Testis (tissue), 2 donors: ENCODE measurements at regions not wholly inside any gene's neighbourhood (a gene's known extent, or its start where the extent isn't known, plus 50 kb on each side); places are given as distances from the start of the nearest gene placed in this dataset.

ENCODE experiments used
- CTCF ChIP-seq, 3 experiments: fragments of 450-650 bp in 2 of 3; fragments of 200-600 bp in 1 of 3; sonication (generic) in 1 of 3; IDR thresholded peaks; one replicate each; pipeline ENCODE4 v1.5.1; 2016 to 2019; ENCODE audit warnings: antibody characterized with exemption in 3 of 3, mild to moderate bottlenecking in 2 of 3, moderate library complexity in 1 of 3
- POLR2A ChIP-seq: fragments of 450-650 bp; IDR thresholded peaks from one replicate; pipeline ENCODE4 v1.6.1; 2017; ENCODE audit warnings: antibody characterized with exemption, mild to moderate bottlenecking, moderate library complexity

- TF ChIP-seq CTCF (IDR thresholded peaks at IDR 0.05) (no peak), POLR2A (no peak)
These were observed 446.8 kb upstream of the PLXNA2 start for GRCh38 chr1:208691012-208691411.
